ENCODE measurements at regions not wholly inside any gene's neighbourhood (a gene's known extent, or its start where the extent isn't known, plus 50 kb on each side); places are given as distances from the start of the nearest gene placed in this dataset.

GRCh38 chr5:172582940-172583339, 58.1 kb upstream of the NEURL1B start:
- no peak for TF ChIP-seq CTCF (conservative IDR thresholded peaks at IDR 0.05; ENCODE audit: control insufficient read depth, insufficient read depth, low read depth, low read length)
- no peak overlapping the region for H3K4me3 ChIP-seq (ENCODE audit: control insufficient read depth, low read depth, low read length)
- no peak for DNase-seq (ENCODE audit: low read depth)

GRCh38 chr5:172581315-172581714, 59.7 kb upstream of the NEURL1B start:
- no peak overlapping the region for H3K4me3 ChIP-seq (ENCODE audit: control insufficient read depth, low read depth, low read length)
- no peak for TF ChIP-seq CTCF (conservative IDR thresholded peaks at IDR 0.05; ENCODE audit: control insufficient read depth, insufficient read depth, low read depth, low read length)
- DNase-seq (ENCODE audit: low read depth) = no peak

GRCh38 chr5:172579403-172579990, 61.6 kb upstream of the NEURL1B start:
- no peak for DNase-seq (ENCODE audit: low read depth)
- TF ChIP-seq CTCF (conservative IDR thresholded peaks at IDR 0.05; ENCODE audit: control insufficient read depth, insufficient read depth, low read depth, low read length) = no peak
- H3K4me3 ChIP-seq (ENCODE audit: control insufficient read depth, low read depth, low read length) = no peak overlapping the region

- TF ChIP-seq CTCF (conservative IDR thresholded peaks at IDR 0.05; ENCODE audit: control insufficient read depth, insufficient read depth, low read depth, low read length) = no peak
- DNase-seq (ENCODE audit: low read depth) = no peak
Observed at GRCh38 chr5:172577267-172577909, 63.7 kb upstream of the NEURL1B start.

GRCh38 chr5:172575816-172576545, 65.1 kb upstream of the NEURL1B start:
- DNase-seq (ENCODE audit: low read depth) = no peak
- no peak for TF ChIP-seq CTCF (conservative IDR thresholded peaks at IDR 0.05; ENCODE audit: control insufficient read depth, insufficient read depth, low read depth, low read length)
- H3K4me3 ChIP-seq (ENCODE audit: control insufficient read depth, low read depth, low read length) = no peak overlapping the region

More at GRCh38 chr5:172577267-172577909, 63.7 kb upstream of the NEURL1B start:
- H3K4me3 ChIP-seq (ENCODE audit: control insufficient read depth, low read depth, low read length) = no peak overlapping the region

GRCh38 chr5:172575416-172575815, 65.6 kb upstream of the NEURL1B start:
- TF ChIP-seq CTCF (conservative IDR thresholded peaks at IDR 0.05; ENCODE audit: control insufficient read depth, insufficient read depth, low read depth, low read length) = no peak
- no peak for DNase-seq (ENCODE audit: low read depth)

More at GRCh38 chr5:172575416-172575815, 65.6 kb upstream of the NEURL1B start:
- H3K4me3 ChIP-seq (ENCODE audit: control insufficient read depth, low read depth, low read length) = no peak overlapping the region

Data from fibroblast of mammary gland (primary cell).